ENCODE measurements at regions not wholly inside any gene's neighbourhood (a gene's known extent, or its start where the extent isn't known, plus 50 kb on each side); places are given as distances from the start of the nearest gene placed in this dataset.

- TF ChIP-seq CTCF (IDR thresholded peaks at IDR 0.05), result no peak
- no peak for TF ChIP-seq POLR2A (IDR thresholded peaks at IDR 0.05)
Observed at GRCh38 chr2:195520671-195521155, 136.3 kb upstream of the SLC39A10 start.
